HG02970 (cell line): ENCODE measurements at regions not wholly inside any gene's neighbourhood (a gene's known extent, or its start where the extent isn't known, plus 50 kb on each side); places are given as distances from the start of the nearest gene placed in this dataset.

Source experiments
- ATAC-seq: cut with Tn5 transposase; IDR thresholded peaks from one replicate; pipeline ENCODE4 v1.9.1; 2021; ENCODE audit warnings: mild to moderate bottlenecking, moderate library complexity, moderate number of reproducible peaks; ENCODE audit not compliant: unreplicated experiment, low FRiP score

- no peak for ATAC-seq
Observed at GRCh38 chr13:44198826-44199225, 174.8 kb upstream of the SERP2 start.

- ATAC-seq = no peak
Observed at GRCh38 chr13:44199627-44200207, 173.9 kb upstream of the SERP2 start.

- ATAC-seq = no peak
Observed at GRCh38 chr13:44206434-44206833, 167.2 kb upstream of the SERP2 start.

- ATAC-seq = no peak
Observed at GRCh38 chr13:44207476-44207875, 166.1 kb upstream of the SERP2 start.

- no peak for ATAC-seq
Observed at GRCh38 chr13:44210525-44210924, 163.1 kb upstream of the SERP2 start.

GRCh38 chr13:44211286-44211685 is 162.3 kb upstream of the SERP2 start:
- no peak for ATAC-seq

GRCh38 chr13:44211704-44212346 is 161.8 kb upstream of the SERP2 start:
- no peak for ATAC-seq

- no peak for ATAC-seq
Observed at GRCh38 chr13:44212633-44213396, 160.8 kb upstream of the SERP2 start.

GRCh38 chr13:44218501-44219240 is 155.0 kb upstream of the SERP2 start:
- no peak for ATAC-seq

- no peak for ATAC-seq
Observed at GRCh38 chr13:44219577-44220548, 153.8 kb upstream of the SERP2 start.

GRCh38 chr13:44220948-44221347 is 152.7 kb upstream of the SERP2 start:
- ATAC-seq = no peak

- ATAC-seq = no peak
Observed at GRCh38 chr13:44221657-44222056, 152.0 kb upstream of the SERP2 start.

- no peak for ATAC-seq
Observed at GRCh38 chr13:44223770-44224444, 149.7 kb upstream of the SERP2 start.

- ATAC-seq = no peak
Observed at GRCh38 chr13:44224450-44225149, 149.0 kb upstream of the SERP2 start.

GRCh38 chr13:44229371-44230030 is 144.1 kb upstream of the SERP2 start:
- no peak for ATAC-seq

- ATAC-seq = no peak
Observed at GRCh38 chr13:44230071-44230470, 143.6 kb upstream of the SERP2 start.

- no peak for ATAC-seq
Observed at GRCh38 chr13:44230736-44231135, 142.9 kb upstream of the SERP2 start.

- no peak for ATAC-seq
Observed at GRCh38 chr13:44231786-44232516, 141.7 kb upstream of the SERP2 start.
